Anterior cingulate cortex (tissue), 58 donors: ENCODE measurements at regions not wholly inside any gene's neighbourhood (a gene's known extent, or its start where the extent isn't known, plus 50 kb on each side); places are given as distances from the start of the nearest gene placed in this dataset.
"Not testable (repeated sequence)": the region's sequence is repeated elsewhere in the genome, so short reads cannot be mapped to it uniquely, and the experiment has no call there.

ENCODE experiments used
- DNase-seq, 58 donors: peaks; one replicate each; lab custom pipeline; 2025; lab: John Stamatoyannopoulos, UW

- not testable (repeated sequence) for DNase-seq
Observed at GRCh38 chr7:9919-10318, 182.5 kb upstream of the FAM20C start.

GRCh38 chr7:32565-33280 is 159.6 kb upstream of the FAM20C start:
- not testable (repeated sequence) for DNase-seq

- DNase-seq, result not testable (repeated sequence)
Observed at GRCh38 chr7:35121-35541, 157.2 kb upstream of the FAM20C start.

GRCh38 chr7:36539-36938 is 155.8 kb upstream of the FAM20C start:
- DNase-seq, result not testable (repeated sequence)

- not testable (repeated sequence) for DNase-seq
Observed at GRCh38 chr7:37656-38055, 154.7 kb upstream of the FAM20C start.

- DNase-seq, result not testable (repeated sequence)
Observed at GRCh38 chr7:38444-38843, 153.9 kb upstream of the FAM20C start.

- not testable (repeated sequence) for DNase-seq
Observed at GRCh38 chr7:39984-40740, 152.2 kb upstream of the FAM20C start.

- DNase-seq, result no peak
Observed at GRCh38 chr7:40799-41750, 151.3 kb upstream of the FAM20C start.

GRCh38 chr7:41917-42565 is 150.3 kb upstream of the FAM20C start:
- DNase-seq, result no peak

- DNase-seq, result no peak
Observed at GRCh38 chr7:43791-44540, 148.4 kb upstream of the FAM20C start.

- DNase-seq, result no peak
Observed at GRCh38 chr7:44541-44896, 147.9 kb upstream of the FAM20C start.

- DNase-seq, result no peak
Observed at GRCh38 chr7:45106-46090, 147.0 kb upstream of the FAM20C start.

GRCh38 chr7:46123-46829 is 146.1 kb upstream of the FAM20C start:
- DNase-seq, result no peak

GRCh38 chr7:46830-47140 is 145.6 kb upstream of the FAM20C start:
- DNase-seq, result no peak

- DNase-seq, result no peak
Observed at GRCh38 chr7:51456-52068, 140.8 kb upstream of the FAM20C start.

- DNase-seq, result no peak
Observed at GRCh38 chr7:52100-52499, 140.3 kb upstream of the FAM20C start.

- no peak for DNase-seq
Observed at GRCh38 chr7:53531-53930, 138.8 kb upstream of the FAM20C start.

- no peak for DNase-seq
Observed at GRCh38 chr7:54615-55014, 137.8 kb upstream of the FAM20C start.
